Right atrium auricular region (tissue), 2 donors: ENCODE measurements at regions not wholly inside any gene's neighbourhood (a gene's known extent, or its start where the extent isn't known, plus 50 kb on each side); places are given as distances from the start of the nearest gene placed in this dataset.

Source experiments
- DNase-seq: peaks from one replicate; pipeline ENCODE4 v3.0.0-alpha.2; 2019; ENCODE audit warnings: low spot score
- H3K27ac ChIP-seq, 2 donors: fragments of 200-600 bp; sonication (generic); 1 replicate in 1 of 2; 2 replicates in 1 of 2; pipeline ENCODE4 v1.5.1; 2016 to 2019
- H3K27me3 ChIP-seq, 2 donors: fragments of 200-600 bp; sonication (generic); one replicate each; pipeline versions ENCODE4 v1.5.1 to v1.6.0; 2017 to 2019
- H3K36me3 ChIP-seq: fragments of 200-600 bp; sonication (generic); one replicate; pipeline ENCODE4 v1.5.1; 2016
- H3K4me1 ChIP-seq, 2 donors: fragments of 200-600 bp; sonication (generic); one replicate each; pipeline versions ENCODE4 v1.5.1 to v1.6.0; 2017 to 2019
- H3K4me3 ChIP-seq, 2 donors: fragments of 200-600 bp; sonication (generic); 1 replicate in 1 of 2; 2 replicates in 1 of 2; pipeline ENCODE4 v1.5.1; 2017 to 2019; ENCODE audit warnings: mild to moderate bottlenecking in 1 of 2, moderate library complexity in 1 of 2
- H3K9me3 ChIP-seq, 2 donors: fragments of 200-600 bp; sonication (generic); one replicate each; pipeline ENCODE4 v1.5.1; 2019
- CTCF ChIP-seq, 2 donors: fragments of 200-600 bp; sonication (generic); IDR thresholded peaks; one replicate each; pipeline ENCODE4 v1.5.1; 2019; ENCODE audit warnings: antibody characterized with exemption in 2 of 2

- Histone ChIP-seq H3K27me3 (no peaks in the 10 kb centered on the region), H3K9me3 (no peaks in the 10 kb centered on the region), H3K27ac (no peak overlapping the region), H3K36me3 (no peaks in the 10 kb centered on the region), H3K4me1 (peaks cover 0 to 3% of the 10 kb centered on the region in 2 donors), H3K4me3 (no peak overlapping the region)
- no peak for DNase-seq
- no peak for TF ChIP-seq CTCF (IDR thresholded peaks at IDR 0.05)
These were observed 233.6 kb upstream of the THSD7B start for GRCh38 chr2:136531731-136532130.

GRCh38 chr2:136530146-136530545, 235.2 kb upstream of the THSD7B start:
- no peak overlapping the region for H3K4me3 ChIP-seq
- TF ChIP-seq CTCF (IDR thresholded peaks at IDR 0.05), result no peak
- no peaks in the 10 kb centered on the region for H3K27me3 ChIP-seq
- DNase-seq, result no peak
- peaks cover 0 to 3% of the 10 kb centered on the region in 2 donors for H3K4me1 ChIP-seq
- no peak overlapping the region for H3K27ac ChIP-seq
- no peaks in the 10 kb centered on the region for H3K9me3 ChIP-seq
- no peaks in the 10 kb centered on the region for H3K36me3 ChIP-seq

- no peak for DNase-seq
- no peaks in the 10 kb centered on the region for H3K27me3 ChIP-seq
- H3K4me1 ChIP-seq, result no peaks in the 10 kb centered on the region
- H3K4me3 ChIP-seq, result no peak overlapping the region
- H3K36me3 ChIP-seq, result no peaks in the 10 kb centered on the region
- no peak overlapping the region for H3K27ac ChIP-seq
- TF ChIP-seq CTCF (IDR thresholded peaks at IDR 0.05), result no peak
- H3K9me3 ChIP-seq, result no peaks in the 10 kb centered on the region
These were observed 237.8 kb upstream of the THSD7B start for GRCh38 chr2:136527560-136527959.

- Histone ChIP-seq H3K27ac (no peak overlapping the region), H3K4me3 (no peak overlapping the region), H3K4me1 (no peaks in the 10 kb centered on the region), H3K36me3 (no peaks in the 10 kb centered on the region), H3K9me3 (no peaks in the 10 kb centered on the region), H3K27me3 (no peaks in the 10 kb centered on the region)
- no peak for DNase-seq
- TF ChIP-seq CTCF (IDR thresholded peaks at IDR 0.05), result no peak
These were observed 242.6 kb upstream of the THSD7B start for GRCh38 chr2:136522724-136523123.

GRCh38 chr2:136517716-136518115, 247.6 kb upstream of the THSD7B start:
- TF ChIP-seq CTCF (IDR thresholded peaks at IDR 0.05), result no peak
- no peak for DNase-seq

GRCh38 chr2:136510244-136510643, 255.1 kb upstream of the THSD7B start:
- Histone ChIP-seq H3K4me1 (no peaks in the 10 kb centered on the region), H3K9me3 (no peaks in the 10 kb centered on the region), H3K27me3 (no peaks in the 10 kb centered on the region), H3K36me3 (no peaks in the 10 kb centered on the region), H3K27ac (no peak overlapping the region), H3K4me3 (no peak overlapping the region)
- DNase-seq, result no peak
- no peak for TF ChIP-seq CTCF (IDR thresholded peaks at IDR 0.05)

More at GRCh38 chr2:136517716-136518115, 247.6 kb upstream of the THSD7B start:
- no peaks in the 10 kb centered on the region for H3K9me3 ChIP-seq
- no peaks in the 10 kb centered on the region for H3K27me3 ChIP-seq
- no peaks in the 10 kb centered on the region for H3K36me3 ChIP-seq
- no peak overlapping the region for H3K27ac ChIP-seq
- no peaks in the 10 kb centered on the region for H3K4me1 ChIP-seq
- H3K4me3 ChIP-seq, result no peak overlapping the region
